GM12873 (cell line): ENCODE measurements at regions not wholly inside any gene's neighbourhood (a gene's known extent, or its start where the extent isn't known, plus 50 kb on each side); places are given as distances from the start of the nearest gene placed in this dataset.

Experiments used
- TF ChIP-seq, protein P1 (sequence below): IDR thresholded peaks from 2 replicates; pipeline ENCODE4 v1.5.1; 2012; ENCODE audit warnings: low read depth, mild to moderate bottlenecking, moderate library complexity, low read length, control low read depth; ENCODE audit not compliant: insufficient read depth; ENCODE audit errors: missing control alignments

DNA sequence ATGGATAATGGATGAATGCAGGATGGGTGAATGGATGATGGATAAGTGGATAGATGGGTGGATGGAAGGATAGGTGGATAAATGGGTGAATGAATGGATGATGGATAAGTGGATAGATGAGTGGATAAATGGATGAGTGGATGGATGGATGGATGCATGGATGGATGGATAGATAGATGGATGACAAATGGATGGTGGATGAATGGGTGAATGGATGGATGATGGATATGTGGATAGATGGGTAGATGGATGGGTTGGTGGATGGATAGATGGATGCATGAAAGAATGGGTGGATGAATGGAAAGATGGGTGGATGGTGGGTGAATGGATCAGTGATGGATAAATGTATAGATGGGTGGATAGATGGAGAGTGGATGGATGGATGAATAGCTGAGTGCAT is 564.8 kb downstream of the MIAT start:
- TF ChIP-seq, protein P1, sequence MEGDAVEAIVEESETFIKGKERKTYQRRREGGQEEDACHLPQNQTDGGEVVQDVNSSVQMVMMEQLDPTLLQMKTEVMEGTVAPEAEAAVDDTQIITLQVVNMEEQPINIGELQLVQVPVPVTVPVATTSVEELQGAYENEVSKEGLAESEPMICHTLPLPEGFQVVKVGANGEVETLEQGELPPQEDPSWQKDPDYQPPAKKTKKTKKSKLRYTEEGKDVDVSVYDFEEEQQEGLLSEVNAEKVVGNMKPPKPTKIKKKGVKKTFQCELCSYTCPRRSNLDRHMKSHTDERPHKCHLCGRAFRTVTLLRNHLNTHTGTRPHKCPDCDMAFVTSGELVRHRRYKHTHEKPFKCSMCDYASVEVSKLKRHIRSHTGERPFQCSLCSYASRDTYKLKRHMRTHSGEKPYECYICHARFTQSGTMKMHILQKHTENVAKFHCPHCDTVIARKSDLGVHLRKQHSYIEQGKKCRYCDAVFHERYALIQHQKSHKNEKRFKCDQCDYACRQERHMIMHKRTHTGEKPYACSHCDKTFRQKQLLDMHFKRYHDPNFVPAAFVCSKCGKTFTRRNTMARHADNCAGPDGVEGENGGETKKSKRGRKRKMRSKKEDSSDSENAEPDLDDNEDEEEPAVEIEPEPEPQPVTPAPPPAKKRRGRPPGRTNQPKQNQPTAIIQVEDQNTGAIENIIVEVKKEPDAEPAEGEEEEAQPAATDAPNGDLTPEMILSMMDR: no peak

DNA sequence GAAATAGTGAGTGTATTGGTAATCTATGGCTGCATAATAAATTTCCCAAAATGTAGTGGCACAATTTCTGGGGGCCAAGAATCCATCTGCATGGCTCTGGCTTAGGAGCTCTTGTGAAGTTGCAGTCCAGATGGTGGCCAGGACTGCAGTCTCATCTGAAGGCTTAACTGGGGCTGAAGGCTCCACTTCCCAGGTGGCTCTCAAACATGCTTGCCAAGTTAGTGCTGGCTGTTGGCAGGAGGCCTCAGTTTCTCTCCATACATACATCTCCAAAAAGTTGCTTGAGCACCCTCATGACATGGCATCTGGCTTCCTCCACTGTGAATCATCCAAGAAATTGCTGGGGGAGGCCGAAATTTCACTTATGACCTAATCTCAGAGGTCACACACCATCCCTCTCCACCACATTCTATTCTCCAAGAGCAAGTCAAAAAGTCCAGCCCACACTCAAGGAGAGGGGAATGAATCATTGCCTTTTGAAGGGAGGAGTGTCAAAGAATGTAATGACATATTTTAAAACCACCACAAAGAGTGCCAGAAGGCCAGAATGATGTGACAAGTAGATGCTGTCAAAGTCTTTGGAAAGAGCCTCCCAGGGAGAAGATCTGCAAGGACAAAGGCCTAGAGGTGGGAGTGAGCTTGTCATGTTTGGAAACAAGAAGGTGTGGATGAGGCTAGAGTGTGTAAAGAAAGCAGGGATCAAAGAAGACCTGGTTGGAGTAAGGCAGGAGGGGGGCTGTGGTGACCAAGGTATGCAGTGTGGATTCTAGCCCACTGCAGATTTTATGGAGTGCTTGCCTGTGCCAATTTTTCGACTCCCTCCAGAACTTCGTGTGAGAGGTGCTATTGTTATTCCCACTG is 566.2 kb downstream of the MIAT start:
- TF ChIP-seq, protein P1: no peak

DNA sequence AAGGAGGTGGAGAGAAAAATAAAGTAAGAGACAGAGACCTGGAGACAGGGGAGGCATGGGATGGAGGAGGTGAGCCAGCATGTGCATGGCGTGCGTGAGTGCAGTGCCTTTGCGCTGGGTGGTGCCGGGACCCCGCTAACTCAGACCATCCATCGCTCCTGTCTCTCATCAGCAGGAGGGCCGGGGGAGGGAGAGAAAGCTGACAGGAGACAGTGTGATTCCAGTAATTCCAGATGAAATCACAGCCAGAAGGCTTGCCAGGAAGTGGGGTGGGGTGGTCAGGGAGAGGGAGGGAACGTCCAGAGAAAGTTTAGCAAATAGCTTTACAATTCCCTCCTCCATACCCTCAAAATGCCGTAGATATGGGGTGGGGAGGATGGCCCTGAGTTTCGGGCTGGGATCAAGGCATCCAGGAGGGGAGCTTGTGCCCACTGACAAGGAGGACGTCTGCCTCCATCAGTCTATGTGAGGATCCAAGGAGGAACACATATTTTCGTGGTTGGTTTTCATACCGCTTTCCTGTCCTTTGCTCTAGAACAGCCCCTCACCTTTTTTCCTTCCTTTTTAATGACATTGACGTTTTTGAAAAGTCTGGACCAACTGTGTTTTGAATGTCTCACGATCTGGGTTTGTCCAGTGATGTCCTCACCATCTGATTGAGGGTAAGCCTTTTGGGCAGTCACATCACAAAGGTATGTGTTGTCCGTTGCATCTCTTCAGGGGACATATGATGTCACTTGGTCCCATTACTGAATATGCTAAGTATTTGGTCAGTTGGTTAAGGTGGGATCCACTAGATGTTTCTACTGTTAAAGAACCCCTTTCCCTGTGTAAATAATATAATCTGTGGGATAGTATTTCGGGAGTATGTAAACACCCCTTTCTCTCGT is 567.3 kb downstream of the MIAT start:
- TF ChIP-seq, protein P1: no peak

DNA sequence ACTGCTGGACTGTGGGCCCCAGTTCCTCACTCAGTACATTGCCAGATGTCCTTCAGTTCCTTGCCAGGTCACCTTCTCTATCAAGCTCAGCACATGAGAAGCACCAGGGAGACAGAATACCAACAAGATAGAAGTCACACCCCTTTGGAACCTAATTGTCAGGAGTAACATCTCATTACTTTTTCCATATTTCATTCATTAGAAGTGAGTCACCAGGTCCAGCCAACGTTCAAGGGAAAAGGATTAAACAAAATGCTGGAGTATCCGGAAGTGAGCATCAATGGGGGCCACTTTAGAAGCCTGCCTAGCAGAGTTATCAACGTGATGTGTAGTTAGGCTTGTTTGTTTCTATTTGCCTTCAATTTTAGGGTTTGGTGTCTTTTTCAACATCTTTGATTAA is 569.3 kb downstream of the MIAT start:
- TF ChIP-seq, protein P1: no peak

DNA sequence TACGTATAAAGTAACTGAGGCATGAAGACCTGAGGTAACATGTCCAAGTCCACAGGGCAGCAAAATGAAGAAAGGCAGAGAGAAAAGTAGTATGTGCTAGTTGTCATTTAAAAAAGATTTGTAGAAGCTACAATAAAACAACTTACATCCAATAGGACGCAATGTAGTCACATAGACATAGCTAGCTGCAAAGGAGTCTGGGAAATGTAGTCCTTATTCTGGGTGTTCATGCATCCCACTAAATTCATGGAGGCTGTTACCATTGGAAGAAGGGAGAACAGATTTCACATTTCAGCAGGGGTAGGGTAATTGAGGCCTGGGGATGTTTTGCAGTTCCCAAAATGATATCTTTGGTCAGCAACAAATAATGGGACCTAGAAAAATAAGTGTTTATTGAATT is 571.4 kb downstream of the MIAT start:
- TF ChIP-seq, protein P1: no peak

DNA sequence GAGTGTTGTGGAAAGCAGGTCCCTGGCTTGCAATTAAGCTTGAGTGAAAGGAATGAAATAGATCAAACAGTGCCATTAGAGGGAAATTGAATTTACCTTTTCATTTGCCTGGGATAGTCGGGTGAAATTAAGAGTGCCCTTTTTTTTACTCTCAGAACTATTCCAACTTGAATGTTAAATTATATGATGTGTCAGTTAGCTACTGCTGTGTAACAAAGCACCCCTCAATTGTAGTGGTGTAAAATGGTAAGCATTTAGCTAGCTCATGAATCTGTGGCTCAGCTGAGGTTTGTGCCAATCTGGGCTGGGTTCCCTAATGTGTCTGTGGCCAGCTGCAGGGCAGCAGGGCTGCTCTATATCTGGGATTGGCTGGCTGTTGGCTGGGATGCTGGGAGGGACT is 571.4 kb downstream of the MN1 start:
- TF ChIP-seq, protein P1: no peak

DNA sequence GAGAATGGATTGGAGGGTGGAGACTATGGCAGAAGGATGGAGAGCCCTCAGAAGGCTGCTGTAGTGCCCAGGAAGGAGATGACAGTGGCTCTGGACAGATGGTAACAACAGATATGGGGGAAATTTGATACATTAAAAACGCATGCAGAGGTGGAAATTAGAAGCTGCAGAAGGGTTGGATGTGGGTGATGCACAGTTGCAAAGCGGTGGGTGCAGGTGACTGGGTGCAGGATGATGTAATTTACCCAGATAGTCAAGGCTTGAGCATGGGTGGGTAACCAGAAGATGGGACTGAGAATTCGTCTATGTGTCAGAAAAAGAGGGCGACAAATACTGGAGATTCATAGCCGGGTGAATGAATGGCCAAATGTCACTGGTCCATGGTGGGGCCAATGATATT is 570.3 kb downstream of the MN1 start:
- TF ChIP-seq, protein P1: no peak
